GM20000 (cell line): ENCODE measurements at regions not wholly inside any gene's neighbourhood (a gene's known extent, or its start where the extent isn't known, plus 50 kb on each side); places are given as distances from the start of the nearest gene placed in this dataset.

ENCODE experiments used
- DNase-seq: peaks from one replicate; pipeline ENCODE4 v3.0.0; 2012; ENCODE audit warnings: low spot score
- TF ChIP-seq, protein P1 (sequence below): IDR thresholded peaks from 2 replicates; pipeline ENCODE4 v1.5.1; 2012; ENCODE audit warnings: mild to moderate bottlenecking, control low read depth; ENCODE audit errors: extremely low read depth, missing control alignments

- TF ChIP-seq, protein P1, sequence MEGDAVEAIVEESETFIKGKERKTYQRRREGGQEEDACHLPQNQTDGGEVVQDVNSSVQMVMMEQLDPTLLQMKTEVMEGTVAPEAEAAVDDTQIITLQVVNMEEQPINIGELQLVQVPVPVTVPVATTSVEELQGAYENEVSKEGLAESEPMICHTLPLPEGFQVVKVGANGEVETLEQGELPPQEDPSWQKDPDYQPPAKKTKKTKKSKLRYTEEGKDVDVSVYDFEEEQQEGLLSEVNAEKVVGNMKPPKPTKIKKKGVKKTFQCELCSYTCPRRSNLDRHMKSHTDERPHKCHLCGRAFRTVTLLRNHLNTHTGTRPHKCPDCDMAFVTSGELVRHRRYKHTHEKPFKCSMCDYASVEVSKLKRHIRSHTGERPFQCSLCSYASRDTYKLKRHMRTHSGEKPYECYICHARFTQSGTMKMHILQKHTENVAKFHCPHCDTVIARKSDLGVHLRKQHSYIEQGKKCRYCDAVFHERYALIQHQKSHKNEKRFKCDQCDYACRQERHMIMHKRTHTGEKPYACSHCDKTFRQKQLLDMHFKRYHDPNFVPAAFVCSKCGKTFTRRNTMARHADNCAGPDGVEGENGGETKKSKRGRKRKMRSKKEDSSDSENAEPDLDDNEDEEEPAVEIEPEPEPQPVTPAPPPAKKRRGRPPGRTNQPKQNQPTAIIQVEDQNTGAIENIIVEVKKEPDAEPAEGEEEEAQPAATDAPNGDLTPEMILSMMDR, result no peak
- DNase-seq, result no peak
Measured at GRCh38 chr4:96301715-96302114, 461.8 kb downstream of the PDHA2 start.

DNA sequence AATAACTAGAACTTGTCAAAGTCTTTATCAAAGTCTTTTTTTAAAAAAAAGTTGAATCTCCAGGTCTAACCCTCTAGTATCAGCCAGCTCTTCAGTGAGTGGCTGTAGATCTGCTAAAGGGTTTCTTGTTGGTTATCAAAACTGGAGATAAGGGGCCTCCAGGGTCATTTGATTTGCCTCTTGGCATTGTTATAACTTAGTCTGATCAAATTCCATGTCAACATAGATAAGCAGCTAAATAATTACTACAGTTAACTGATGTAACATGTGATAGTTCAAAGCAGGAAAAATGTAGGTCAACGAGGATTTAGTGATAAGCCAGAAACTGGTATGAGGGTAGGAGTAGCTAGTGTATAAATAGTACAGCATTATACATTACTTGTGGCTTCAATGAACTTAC is 465.1 kb downstream of the PDHA2 start:
- no peak for DNase-seq

GRCh38 chr4:96312046-96312685 is 472.3 kb downstream of the PDHA2 start:
- no peak for DNase-seq
- TF ChIP-seq, protein P1, result no peak

More for the DNA sequence above, 465.1 kb downstream of the PDHA2 start:
- TF ChIP-seq, protein P1, result no peak

GRCh38 chr4:96315815-96316214 is 475.9 kb downstream of the PDHA2 start:
- DNase-seq, result no peak
- TF ChIP-seq, protein P1, result no peak

- DNase-seq, result no peak
- TF ChIP-seq, protein P1, result no peak
Measured at GRCh38 chr4:96316776-96317175, 476.9 kb downstream of the PDHA2 start.

GRCh38 chr4:96317891-96318290 is 478.0 kb downstream of the PDHA2 start:
- DNase-seq, result no peak

GRCh38 chr4:96326846-96327245 is 487.0 kb downstream of the PDHA2 start:
- TF ChIP-seq, protein P1, result no peak

More at GRCh38 chr4:96317891-96318290, 478.0 kb downstream of the PDHA2 start:
- TF ChIP-seq, protein P1, result no peak

More at GRCh38 chr4:96326846-96327245, 487.0 kb downstream of the PDHA2 start:
- no peak for DNase-seq
